OCI-LY3 (cell line): ENCODE measurements at regions not wholly inside any gene's neighbourhood (a gene's known extent, or its start where the extent isn't known, plus 50 kb on each side); places are given as distances from the start of the nearest gene placed in this dataset.

Experiments
- EZH2phosphoT487 ChIP-seq: fragments of 200-600 bp; shearing (Covaris generic); IDR thresholded peaks from 2 replicates; pipeline ENCODE4 v1.6.1; 2018; ENCODE audit warnings: antibody characterized with exemption, mixed run types, low read depth
- TF ChIP-seq, protein P1 (sequence below): fragments of 200-600, 300-600 bp; sonication (generic); IDR thresholded peaks from 2 replicates; pipeline ENCODE4 v1.5.1; 2014; ENCODE audit warnings: antibody characterized with exemption, low read length, low read depth

DNA sequence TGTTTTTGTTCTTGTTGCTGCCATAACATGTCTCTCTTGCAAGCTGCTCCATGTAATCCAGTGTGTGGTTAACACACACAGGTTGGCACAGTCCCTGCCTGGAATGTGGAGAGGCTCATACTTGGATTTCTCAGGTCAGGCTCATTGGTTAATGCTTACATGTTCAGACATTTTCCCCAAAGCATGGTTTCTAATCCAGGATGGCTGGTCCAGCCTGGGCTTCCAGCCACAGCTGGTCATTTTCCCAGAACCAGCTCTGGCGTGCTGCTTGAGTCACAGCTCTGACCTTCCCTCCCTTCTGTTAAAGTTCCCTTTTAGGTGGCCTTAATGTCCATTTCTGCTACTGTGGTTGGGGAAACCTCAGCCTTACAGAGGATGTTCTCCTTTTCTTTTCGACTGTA lies 294.3 kb downstream of the TAF11L14 start:
- TF ChIP-seq, protein P1, sequence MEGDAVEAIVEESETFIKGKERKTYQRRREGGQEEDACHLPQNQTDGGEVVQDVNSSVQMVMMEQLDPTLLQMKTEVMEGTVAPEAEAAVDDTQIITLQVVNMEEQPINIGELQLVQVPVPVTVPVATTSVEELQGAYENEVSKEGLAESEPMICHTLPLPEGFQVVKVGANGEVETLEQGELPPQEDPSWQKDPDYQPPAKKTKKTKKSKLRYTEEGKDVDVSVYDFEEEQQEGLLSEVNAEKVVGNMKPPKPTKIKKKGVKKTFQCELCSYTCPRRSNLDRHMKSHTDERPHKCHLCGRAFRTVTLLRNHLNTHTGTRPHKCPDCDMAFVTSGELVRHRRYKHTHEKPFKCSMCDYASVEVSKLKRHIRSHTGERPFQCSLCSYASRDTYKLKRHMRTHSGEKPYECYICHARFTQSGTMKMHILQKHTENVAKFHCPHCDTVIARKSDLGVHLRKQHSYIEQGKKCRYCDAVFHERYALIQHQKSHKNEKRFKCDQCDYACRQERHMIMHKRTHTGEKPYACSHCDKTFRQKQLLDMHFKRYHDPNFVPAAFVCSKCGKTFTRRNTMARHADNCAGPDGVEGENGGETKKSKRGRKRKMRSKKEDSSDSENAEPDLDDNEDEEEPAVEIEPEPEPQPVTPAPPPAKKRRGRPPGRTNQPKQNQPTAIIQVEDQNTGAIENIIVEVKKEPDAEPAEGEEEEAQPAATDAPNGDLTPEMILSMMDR, result no peak
- no peak for TF ChIP-seq EZH2phosphoT487
